Common myeloid progenitor, CD34-positive (primary cell): ENCODE measurements at regions not wholly inside any gene's neighbourhood (a gene's known extent, or its start where the extent isn't known, plus 50 kb on each side); places are given as distances from the start of the nearest gene placed in this dataset.

Experiments used
- CTCF ChIA-PET: fragments of 350-600 bp; sonication (Branson Sonifier 250); formaldehyde crosslinking; loops from one replicate; lab custom pipeline; 2021; ENCODE audit warnings: antibody characterized with exemption; lab: Charles Lee
- POLR2A ChIA-PET: fragments of 350-600 bp; sonication (Branson Sonifier 250); formaldehyde crosslinking; loops from one replicate; lab custom pipeline; 2021; ENCODE audit warnings: antibody characterized with exemption; lab: Charles Lee
- DNase-seq, 3 donors: peaks; one replicate each; pipeline versions ENCODE4 v3.0.0 to v3.0.0-alpha.2; 2013
- H3K27ac ChIP-seq, 2 experiments: 1 replicate in 1 of 2; 2 replicates in 1 of 2; pipeline ENCODE4 v1.7.0; 2013; ENCODE audit warnings: inconsistent platforms in 2 of 2, low read length in 2 of 2, mild to moderate bottlenecking in 2 of 2, low read depth in 1 of 2, moderate library complexity in 1 of 2; ENCODE audit not compliant: severe bottlenecking in 2 of 2, insufficient read depth in 1 of 2, poor library complexity in 1 of 2
- H3K27me3 ChIP-seq, 5 experiments: replicated peaks in 2 of 5; 1 replicate in 3 of 5; 2 replicates in 2 of 5; pipeline versions ENCODE4 v1.6.1 to v1.7.0; 2013; ENCODE audit warnings: low read length in 4 of 5, mild to moderate bottlenecking in 2 of 5, moderate library complexity in 2 of 5, inconsistent platforms in 1 of 5; ENCODE audit not compliant: insufficient read depth in 5 of 5, control insufficient read depth in 4 of 5
- H3K36me3 ChIP-seq, 4 experiments: 1 replicate in 2 of 4; 2 replicates in 2 of 4; pipeline versions ENCODE4 v1.6.1 to v1.7.0; 2013; ENCODE audit warnings: low read length in 3 of 4, control low read depth in 1 of 4, mild to moderate bottlenecking in 1 of 4; ENCODE audit not compliant: control insufficient read depth in 4 of 4, insufficient read depth in 4 of 4
- H3K4me1 ChIP-seq, 4 experiments: 1 replicate in 3 of 4; 2 replicates in 1 of 4; pipeline versions ENCODE4 v1.6.1 to v1.7.1; 2013; ENCODE audit warnings: low read length in 3 of 4, mild to moderate bottlenecking in 3 of 4, control low read depth in 1 of 4, inconsistent platforms in 1 of 4, moderate library complexity in 1 of 4; ENCODE audit not compliant: control insufficient read depth in 4 of 4, insufficient read depth in 4 of 4; ENCODE audit errors: control extremely low read depth in 1 of 4
- H3K4me3 ChIP-seq, 7 experiments: 1 replicate in 4 of 7; 2 replicates in 3 of 7; pipeline versions ENCODE4 v1.5.1 to v1.7.0; 2013; ENCODE audit warnings: mild to moderate bottlenecking in 7 of 7, low read length in 6 of 7, moderate library complexity in 6 of 7, inconsistent platforms in 2 of 7, low read depth in 2 of 7, control low read depth in 1 of 7; ENCODE audit not compliant: insufficient read depth in 4 of 7, control insufficient read depth in 1 of 7; ENCODE audit errors: extremely low read depth in 1 of 7
- H3K9me3 ChIP-seq, 5 experiments: 1 replicate in 4 of 5; 2 replicates in 1 of 5; pipeline versions ENCODE4 v1.6.1 to v1.7.1; 2013; ENCODE audit warnings: low read length in 4 of 5, mild to moderate bottlenecking in 2 of 5, inconsistent platforms in 1 of 5, low read depth in 1 of 5, moderate library complexity in 1 of 5; ENCODE audit not compliant: control insufficient read depth in 4 of 5, insufficient read depth in 2 of 5; ENCODE audit errors: control extremely low read depth in 1 of 5
- WGBS: methylation state at CpG from one replicate; pipeline ENCODE4 v1.1.5; 2013; ENCODE audit not compliant: insufficient coverage; 5-methylcytosine and 5-hydroxymethylcytosine counted together

DNA sequence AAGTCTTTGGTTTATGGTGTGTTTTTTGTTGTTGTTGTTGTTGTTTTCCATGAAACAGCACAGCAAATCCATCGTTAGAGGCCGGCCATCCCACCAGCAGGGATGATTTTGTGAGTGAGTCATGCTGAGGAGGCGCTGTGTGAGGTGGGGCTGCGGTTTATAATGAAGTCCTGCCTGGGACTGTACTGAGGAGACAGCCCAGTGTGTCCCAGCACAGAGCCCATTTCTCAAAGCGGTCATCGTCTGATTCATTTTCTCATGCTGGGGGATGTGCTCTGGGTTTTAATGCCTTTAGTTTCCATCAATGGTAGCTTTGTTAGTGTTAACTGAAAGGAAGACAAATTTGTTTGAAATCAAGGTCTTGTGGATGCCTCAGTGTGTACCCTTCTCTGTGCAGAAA is 129.3 kb upstream of the SERP2 start:
- 80% methylated on average over 5 of the region's 6 CpGs for WGBS
- Histone ChIP-seq H3K4me1 (peaks cover 4 to 58% (median 41%) of the 10 kb centered on the region in 4 experiments), H3K4me3 (no peak overlapping the region), H3K27ac (peak overlapping the region in 1 of 2 experiments; percentile 40), H3K9me3 (no peaks in the 10 kb centered on the region), H3K36me3 (no peaks in the 10 kb centered on the region), H3K27me3 (no peaks in the 10 kb centered on the region)
- ChIA-PET POLR2A (interaction anchor here (4.3 kb wide), 1 partner anchor 191 kb away, joined by 57 read pairs; no protein-coding TSS in a partner anchor), CTCF (interaction anchor here (0.5 to 18.6 kb wide), 22 partner anchors 12 to 336 kb away, joined by 3 to 220 read pairs (median 4); no protein-coding TSS in a partner anchor)
- DNase-seq: peak in 2 of 3 donors; percentile 39 to 40

DNA sequence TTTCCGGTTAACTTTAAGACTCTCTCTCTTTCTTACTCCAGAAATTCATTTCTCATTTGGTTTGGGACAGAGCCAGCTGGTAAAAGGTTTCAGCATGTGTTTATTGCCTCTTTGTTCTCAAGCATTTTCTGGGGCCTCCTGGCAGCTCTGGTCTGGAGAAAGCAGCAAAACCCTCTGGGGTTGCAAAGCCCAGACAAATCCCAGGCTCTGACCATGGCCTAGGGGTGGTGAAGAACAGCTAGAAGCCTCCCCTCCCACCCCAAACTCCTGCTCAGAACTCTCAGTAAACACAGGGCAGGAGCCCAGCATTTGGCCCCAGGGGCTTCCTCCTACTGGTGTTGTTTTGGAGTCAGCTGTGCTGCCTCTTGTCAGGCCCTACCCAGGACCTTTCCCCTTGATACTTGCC is 124.2 kb upstream of the SERP2 start:
- H3K27ac ChIP-seq: no peak overlapping the region
- no CpG with 5 or more reads among the region's 1 CpG for WGBS
- no peaks in the 10 kb centered on the region for H3K36me3 ChIP-seq
- H3K9me3 ChIP-seq: no peaks in the 10 kb centered on the region
- peak in 2 of 3 donors; percentile 41 to 44 for DNase-seq
- POLR2A ChIA-PET: no interaction called here
- no peaks in the 10 kb centered on the region for H3K27me3 ChIP-seq
- H3K4me3 ChIP-seq: no peak overlapping the region
- H3K4me1 ChIP-seq: peaks cover 0 to 26% (median 12%) of the 10 kb centered on the region in 4 experiments
- CTCF ChIA-PET: interaction anchor here (0.7 to 18.6 kb wide), 7 partner anchors 14 to 185 kb away, joined by 3 to 220 read pairs (median 4); no protein-coding TSS in a partner anchor

DNA sequence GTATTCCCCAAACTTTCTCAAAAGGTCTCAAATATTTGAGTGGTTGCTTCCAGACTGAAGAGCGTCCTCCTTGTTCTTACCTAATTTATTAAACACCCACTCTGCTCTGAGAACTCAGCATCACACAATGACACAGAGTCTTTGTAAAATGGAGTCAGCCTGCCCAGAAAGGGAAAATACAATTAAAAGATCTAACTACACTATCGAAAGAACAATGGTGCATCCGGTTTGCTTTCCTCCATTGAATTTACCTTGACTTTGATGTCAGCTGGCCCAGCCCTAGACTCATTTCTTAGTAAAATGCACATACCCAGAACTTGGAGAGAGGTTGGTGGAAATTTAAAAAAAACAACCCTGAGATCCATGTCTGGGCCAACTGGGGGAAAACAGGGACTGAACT is 120.7 kb upstream of the SERP2 start:
- no peak for DNase-seq
- H3K4me3 ChIP-seq: no peak overlapping the region
- WGBS: no CpG with 5 or more reads among the region's 3 CpGs
- no peaks in the 10 kb centered on the region for H3K9me3 ChIP-seq
- no peaks in the 10 kb centered on the region for H3K27me3 ChIP-seq
- no peaks in the 10 kb centered on the region for H3K36me3 ChIP-seq
- no peak overlapping the region for H3K27ac ChIP-seq
- POLR2A ChIA-PET: no interaction called here
- CTCF ChIA-PET: interaction anchor here (1.0 to 18.6 kb wide), 2 partner anchors 14 to 181 kb away, joined by 3 to 220 read pairs; no protein-coding TSS in a partner anchor
- H3K4me1 ChIP-seq: peaks cover 0 to 19% (median 12%) of the 10 kb centered on the region in 4 experiments

DNA sequence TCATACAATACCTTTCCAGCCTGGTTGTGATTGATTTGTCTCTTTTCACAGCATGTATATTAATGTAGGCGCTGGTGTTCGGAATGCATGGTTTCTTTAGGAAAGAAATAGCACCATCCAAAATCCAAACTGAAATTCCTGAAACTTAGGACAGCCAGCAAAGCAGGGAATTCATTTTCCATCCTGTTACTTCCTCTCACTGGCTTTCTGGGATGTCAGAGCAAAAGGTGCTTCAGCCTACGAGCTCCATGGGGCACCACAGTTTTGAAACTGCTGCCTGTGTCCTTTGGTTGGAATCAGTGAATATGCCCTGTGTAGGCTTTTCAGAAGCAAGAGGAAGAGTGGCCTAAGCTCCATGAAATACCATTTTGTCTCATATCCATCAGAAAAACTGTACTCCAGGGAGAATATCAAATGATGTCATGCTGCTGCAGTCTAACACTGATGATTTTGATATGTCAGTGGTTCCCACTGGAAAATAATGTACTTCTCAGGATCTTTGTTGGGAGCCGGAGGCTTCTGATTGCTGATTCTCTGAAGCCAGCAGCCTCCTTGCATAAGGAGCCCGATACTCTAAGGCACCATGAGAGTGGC is 117.8 kb upstream of the SERP2 start:
- no peak for DNase-seq
- 100% methylated on average over 4 of the region's 5 CpGs for WGBS
- Histone ChIP-seq H3K9me3 (no peaks in the 10 kb centered on the region), H3K4me1 (peaks cover 14 to 34% (median 26%) of the 10 kb centered on the region in 4 experiments), H3K27me3 (no peaks in the 10 kb centered on the region), H3K36me3 (no peaks in the 10 kb centered on the region), H3K27ac (no peak overlapping the region), H3K4me3 (no peak overlapping the region)
- POLR2A ChIA-PET: no interaction called here
- CTCF ChIA-PET: interaction anchor here (2.0 kb wide), 1 partner anchor 10 kb away, joined by 6 read pairs; no protein-coding TSS in a partner anchor

DNA sequence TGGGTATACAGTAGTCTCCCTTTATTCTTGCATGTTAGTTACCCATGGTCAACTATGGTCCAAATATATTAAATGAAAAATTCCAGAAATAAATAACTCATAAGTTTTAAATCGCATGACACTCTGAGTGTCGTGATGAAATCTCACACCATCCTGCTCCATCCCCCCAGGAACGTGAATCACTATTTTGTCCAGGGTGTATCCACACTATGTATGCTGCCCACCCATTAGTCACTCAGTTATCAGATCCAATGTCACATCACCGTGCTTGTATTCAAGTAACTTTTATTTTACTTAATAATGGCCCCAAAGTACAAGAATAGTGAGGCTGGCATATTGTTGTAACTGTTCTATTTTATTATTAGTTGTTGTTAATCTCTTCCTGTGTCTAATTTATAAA is 115.8 kb upstream of the SERP2 start:
- Histone ChIP-seq H3K27me3 (no peaks in the 10 kb centered on the region), H3K9me3 (no peaks in the 10 kb centered on the region), H3K27ac (peak overlapping the region in 1 of 2 experiments; percentile 91), H3K4me3 (no peak overlapping the region), H3K4me1 (peaks cover 14 to 34% (median 27%) of the 10 kb centered on the region in 4 experiments), H3K36me3 (no peaks in the 10 kb centered on the region)
- ChIA-PET CTCF (no interaction called here), POLR2A (no interaction called here)
- DNase-seq: no peak
- WGBS: 100% methylated on average over 3 of the region's 4 CpGs

DNA sequence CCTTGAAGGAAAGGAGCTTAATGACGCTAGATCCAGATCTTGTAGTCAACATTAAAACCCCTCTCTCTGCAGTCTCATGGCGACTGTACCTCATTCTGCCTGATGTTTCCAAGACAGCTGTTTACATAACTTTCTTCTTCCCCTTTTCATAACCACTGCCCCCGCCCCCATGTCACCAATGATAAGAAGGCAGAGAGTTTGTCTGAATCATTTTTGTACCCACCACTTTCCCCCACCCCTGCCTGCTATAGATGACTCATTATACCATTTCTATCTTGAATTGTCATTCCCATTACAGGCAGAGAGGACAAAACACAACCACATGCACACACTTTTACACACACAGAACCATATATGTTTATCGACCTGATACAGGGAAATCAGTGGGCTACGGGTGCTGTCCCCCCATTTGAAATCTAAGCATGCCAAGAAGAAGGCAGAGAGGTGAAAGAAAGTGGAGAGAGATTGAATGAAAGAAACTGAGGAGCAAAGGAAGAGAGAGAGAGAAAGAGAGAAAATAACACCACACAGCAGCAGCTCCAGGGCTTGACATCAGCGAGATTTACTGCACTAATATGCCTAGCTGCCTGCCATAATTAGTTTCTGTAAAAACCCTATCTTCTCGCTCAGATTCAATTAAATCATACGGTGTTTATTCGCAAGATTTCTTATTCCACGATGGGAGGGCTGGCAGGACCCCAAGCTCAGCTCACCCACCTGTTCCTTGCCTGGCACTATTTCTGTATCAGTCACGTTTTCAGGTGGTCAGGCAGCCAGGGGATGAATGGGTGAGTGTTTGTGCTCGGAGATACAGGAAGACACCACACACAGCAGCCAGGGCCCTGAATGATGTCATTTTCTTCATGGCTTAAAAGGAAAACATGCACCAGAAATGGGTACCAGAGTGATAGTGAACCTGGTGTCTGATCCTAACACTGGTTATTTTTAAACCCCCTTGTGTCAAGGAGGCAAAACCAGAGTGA is 114.3 kb upstream of the SERP2 start:
- CTCF ChIA-PET: interaction anchor here (0.5 to 2.1 kb wide), 8 partner anchors 15 to 178 kb away, joined by 3 to 9 read pairs (median 3); no protein-coding TSS in a partner anchor
- Histone ChIP-seq H3K27ac (peak overlapping the region; percentile 87 to 91), H3K4me1 (peaks cover 14 to 34% (median 28%) of the 10 kb centered on the region in 4 experiments), H3K4me3 (peak overlapping the region in 5 of 7 experiments; percentile 15 to 63 (median 47)), H3K9me3 (no peaks in the 10 kb centered on the region), H3K27me3 (no peaks in the 10 kb centered on the region), H3K36me3 (no peaks in the 10 kb centered on the region)
- DNase-seq: peak; percentile 98 to 100 (median 99)
- POLR2A ChIA-PET: interaction anchor here (1.0 to 1.5 kb wide), 3 partner anchors 17 to 176 kb away, joined by 4 to 6 read pairs (median 5); no protein-coding TSS in a partner anchor
- WGBS: 4% methylated on average over 5 of the region's 12 CpGs
